Skin epidermis (tissue), 12 donors: ENCODE measurements at regions not wholly inside any gene's neighbourhood (a gene's known extent, or its start where the extent isn't known, plus 50 kb on each side); places are given as distances from the start of the nearest gene placed in this dataset.

Experiments used
- H3K27ac ChIP-seq, 21 experiments: fragments of 200-600 bp; sonication (generic) in 11 of 21; one replicate each; pipeline ENCODE4 v1.5.0; 2020; ENCODE audit warnings: mild to moderate bottlenecking in 3 of 21, inconsistent platforms in 2 of 21, moderate library complexity in 2 of 21
- H3K4me3 ChIP-seq, 7 experiments: fragments of 200-600 bp; sonication (generic) in 2 of 7; one replicate each; pipeline ENCODE4 v1.5.0; 2020; ENCODE audit warnings: inconsistent platforms in 2 of 7, mild to moderate bottlenecking in 2 of 7, moderate library complexity in 1 of 7

DNA sequence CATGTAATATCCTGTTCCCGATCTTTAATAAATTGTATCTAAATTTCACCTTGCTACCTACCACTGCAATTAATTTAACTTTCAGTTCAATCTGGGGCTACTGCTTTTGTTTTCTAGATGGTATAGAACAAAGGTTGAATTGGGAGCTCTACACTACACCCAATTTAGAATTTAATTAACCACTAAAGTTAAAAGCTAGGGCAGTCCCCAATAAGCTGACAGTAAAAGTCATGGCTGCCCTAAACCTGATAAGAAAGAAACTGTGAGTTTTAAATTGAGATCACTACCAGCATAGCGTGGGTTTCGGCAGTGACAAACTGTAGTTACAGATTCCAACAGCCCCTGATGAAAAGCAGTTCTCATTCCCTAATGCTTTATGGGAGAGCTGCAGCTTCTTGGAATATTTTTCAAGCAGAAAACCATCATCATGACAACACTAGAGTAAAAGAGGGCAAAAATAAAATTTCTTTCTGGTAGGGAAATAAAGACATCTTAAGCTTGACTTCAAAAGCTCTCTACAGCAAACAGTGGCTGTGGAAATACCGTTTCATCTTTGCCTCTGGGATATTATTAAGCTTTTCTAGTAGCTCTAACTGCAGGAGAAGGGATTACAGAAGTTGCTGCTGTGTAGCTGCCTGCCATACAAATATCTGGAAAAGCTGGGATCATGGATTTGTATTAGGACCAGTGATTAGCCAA lies 1372.1 kb downstream of the EPHA7 start:
- H3K4me3 ChIP-seq: no peak overlapping the region
- H3K27ac ChIP-seq: no peak overlapping the region

DNA sequence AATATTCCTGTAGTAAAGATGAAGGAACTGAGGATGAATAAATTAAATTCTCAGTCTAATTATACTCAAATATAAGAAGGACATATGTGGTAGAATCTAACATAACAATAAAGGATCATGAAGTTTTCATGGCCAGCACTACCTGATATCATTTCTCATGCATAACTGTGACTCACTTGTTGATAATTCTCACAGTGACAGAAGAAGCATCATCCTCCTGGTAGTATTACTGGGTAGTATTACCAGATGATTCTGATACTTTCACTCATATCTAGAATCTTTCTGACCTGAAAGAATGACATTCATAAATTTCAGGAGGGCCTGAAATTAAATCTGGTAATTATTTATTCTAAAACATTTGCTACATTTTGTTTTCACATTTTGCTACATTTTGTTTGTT lies 1375.0 kb downstream of the EPHA7 start:
- no peak overlapping the region for H3K4me3 ChIP-seq
- H3K27ac ChIP-seq: no peak overlapping the region

DNA sequence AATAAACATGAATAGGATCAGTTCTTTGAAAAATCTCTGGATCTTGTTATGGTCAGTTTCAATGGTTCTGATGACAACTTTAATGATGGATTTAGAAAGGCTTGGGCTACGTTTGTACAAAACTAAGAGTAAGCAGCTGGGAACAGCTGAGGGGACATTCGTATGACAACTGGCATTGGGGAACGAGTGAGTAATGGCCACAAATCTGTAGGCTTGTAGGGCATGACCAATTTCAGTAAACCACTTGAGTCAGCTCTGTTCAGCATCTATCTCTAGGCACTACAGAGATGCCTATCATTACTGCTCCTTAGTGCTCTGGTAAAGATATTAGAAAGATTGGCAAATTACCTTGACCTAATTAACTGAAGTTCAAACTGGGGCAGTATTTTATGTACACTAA lies 1375.6 kb downstream of the EPHA7 start:
- Histone ChIP-seq H3K4me3 (no peak overlapping the region), H3K27ac (no peak overlapping the region)

DNA sequence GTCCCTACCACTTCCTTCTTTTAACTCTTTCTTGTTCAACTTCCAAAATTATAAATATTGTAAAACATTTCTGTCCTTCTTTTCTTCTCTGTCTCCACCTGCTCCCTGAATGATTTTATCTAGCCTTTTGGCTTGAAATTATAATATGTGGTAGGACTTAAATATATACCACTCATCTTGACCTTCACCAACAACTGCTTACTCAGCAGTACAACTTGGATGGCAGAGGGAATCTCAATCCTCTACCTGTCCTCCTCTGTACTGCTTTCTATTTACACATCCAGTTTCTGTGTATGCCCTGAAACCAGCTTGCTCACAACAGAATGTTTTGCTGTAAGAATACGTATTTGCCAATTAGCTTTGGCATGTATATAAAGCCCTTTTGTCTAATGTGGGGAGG lies 1392.5 kb downstream of the EPHA7 start:
- Histone ChIP-seq H3K27ac (no peak overlapping the region), H3K4me3 (no peak overlapping the region)

DNA sequence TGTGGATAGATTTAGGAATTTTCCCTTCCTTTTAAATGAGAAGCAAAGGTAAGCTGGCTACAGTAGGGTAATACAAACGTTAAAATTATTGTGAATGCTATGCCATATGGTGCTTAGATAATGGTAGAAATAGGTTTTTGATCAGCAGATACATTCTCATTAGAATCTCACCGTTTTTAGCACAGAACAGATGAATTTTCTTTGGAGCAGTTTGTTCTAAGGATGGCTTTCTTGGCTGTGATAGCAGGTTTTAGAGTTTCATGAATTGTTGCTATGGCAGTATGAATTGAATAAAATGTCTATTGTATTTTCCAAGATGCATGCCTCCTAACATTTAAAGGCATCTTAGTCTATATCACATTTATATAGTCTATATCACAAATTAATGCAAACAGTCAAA lies 1394.5 kb downstream of the EPHA7 start:
- no peak overlapping the region for H3K4me3 ChIP-seq

DNA sequence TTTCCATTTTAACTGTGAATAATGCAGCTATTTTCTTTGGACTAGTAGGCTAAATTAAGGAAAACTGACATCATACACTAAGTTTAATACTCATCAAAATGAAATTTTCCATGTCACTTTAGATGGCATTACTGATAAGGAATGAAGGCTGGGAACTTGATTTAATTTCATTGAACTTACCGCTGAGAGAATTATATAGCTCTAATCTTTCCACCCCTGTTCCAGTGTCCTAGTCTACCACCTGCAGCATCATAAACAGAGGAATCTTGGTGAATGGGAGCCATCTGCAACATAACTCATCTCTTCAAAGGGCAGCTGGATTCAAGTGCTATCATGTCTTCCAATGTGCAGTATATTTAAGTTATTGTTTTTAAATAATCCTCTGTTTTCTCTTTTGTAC lies 1395.2 kb downstream of the EPHA7 start:
- Histone ChIP-seq H3K27ac (no peak overlapping the region), H3K4me3 (no peak overlapping the region)

More for the DNA sequence above, 1394.5 kb downstream of the EPHA7 start:
- no peak overlapping the region for H3K27ac ChIP-seq

DNA sequence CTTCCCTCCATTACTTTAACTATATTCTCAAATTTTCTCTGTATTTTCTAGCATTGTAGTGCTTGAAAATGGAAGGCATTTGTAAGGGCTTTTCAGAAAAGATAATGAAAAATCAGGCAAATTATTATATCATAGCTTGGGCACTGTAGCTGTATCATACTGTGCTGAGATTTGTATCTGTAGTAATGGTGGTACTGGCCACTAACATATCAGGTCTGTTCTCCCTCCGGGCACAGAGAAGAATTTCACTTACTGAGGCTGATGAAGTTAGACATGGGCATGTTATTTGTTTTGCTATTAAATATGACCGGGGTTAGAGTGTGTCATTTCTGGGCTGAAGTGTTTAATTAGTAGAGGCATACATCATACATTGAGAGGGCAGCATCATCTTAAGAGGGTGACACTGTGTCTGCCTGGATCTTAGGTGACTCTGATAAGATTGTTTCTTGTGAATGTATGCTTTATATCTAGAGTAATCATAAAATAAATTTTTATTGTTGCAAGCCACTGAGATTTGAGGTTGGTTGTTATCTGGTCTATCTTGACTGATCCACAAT lies 1395.9 kb downstream of the EPHA7 start:
- no peak overlapping the region for H3K4me3 ChIP-seq

DNA sequence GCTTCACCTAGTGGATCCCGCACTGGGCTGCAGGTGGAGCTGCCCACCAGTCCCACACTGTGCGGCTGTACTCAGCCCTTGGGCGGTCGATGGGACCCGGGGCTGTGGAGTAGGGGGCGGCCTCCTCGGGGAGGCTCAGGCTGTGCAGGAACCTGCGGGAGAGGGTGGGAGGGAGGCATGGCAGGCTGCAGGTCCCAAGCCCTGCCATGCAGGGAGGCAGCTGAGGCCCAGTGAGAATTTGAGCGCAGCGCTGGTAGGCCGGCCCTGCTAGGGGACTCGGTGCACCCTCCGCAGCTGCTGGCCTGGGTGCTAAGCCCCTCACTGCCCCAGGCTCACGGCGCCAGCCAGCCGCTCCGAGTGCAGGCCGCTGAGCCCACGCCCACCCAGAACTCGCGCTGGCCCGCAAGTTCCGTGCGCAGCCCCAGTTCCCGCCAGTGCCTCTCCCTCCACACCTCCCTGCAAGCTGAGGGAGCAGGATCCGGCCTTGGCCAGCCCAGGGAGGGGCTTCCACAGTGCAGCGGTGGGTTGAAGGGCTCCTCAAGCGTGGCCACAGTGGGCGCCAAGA lies 1407.6 kb downstream of the EPHA7 start:
- H3K27ac ChIP-seq: no peak overlapping the region
- no peak overlapping the region for H3K4me3 ChIP-seq

More for the DNA sequence above, 1395.9 kb downstream of the EPHA7 start:
- no peak overlapping the region for H3K27ac ChIP-seq

DNA sequence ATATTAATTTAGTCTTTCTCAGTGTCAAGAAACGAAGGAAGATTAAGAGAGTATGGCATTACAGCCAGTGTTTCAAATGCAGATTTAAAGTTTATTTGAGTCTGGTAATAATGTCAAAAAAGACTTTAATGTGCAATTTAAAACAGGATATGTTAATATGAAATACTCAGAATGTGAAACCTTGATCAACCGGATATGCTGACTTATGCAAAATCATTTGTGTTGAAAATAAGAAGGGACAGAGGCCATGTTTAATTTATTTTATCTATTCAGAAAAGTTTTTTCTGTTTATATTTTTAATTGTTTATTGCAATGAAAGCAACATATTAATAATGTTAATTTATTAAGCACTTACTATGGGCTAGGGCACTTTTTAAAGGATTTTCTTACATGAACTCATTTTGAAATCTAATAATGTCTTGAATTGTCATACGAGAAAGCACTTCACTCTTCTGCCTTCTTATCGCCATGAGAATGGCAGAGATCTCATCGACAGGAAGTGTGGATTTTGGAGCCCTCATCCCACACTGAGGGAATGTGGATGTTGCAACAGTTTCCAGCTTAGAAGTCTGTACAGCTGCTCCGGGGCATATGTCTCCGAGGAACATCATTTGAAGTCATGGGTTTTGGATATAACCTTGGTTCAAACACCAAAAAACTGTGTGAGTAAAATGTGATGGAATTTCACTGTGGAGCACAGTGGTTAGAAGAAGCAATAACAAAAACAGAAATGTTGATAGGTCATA lies 1410.4 kb downstream of the EPHA7 start:
- Histone ChIP-seq H3K4me3 (no peak overlapping the region), H3K27ac (no peak overlapping the region)

DNA sequence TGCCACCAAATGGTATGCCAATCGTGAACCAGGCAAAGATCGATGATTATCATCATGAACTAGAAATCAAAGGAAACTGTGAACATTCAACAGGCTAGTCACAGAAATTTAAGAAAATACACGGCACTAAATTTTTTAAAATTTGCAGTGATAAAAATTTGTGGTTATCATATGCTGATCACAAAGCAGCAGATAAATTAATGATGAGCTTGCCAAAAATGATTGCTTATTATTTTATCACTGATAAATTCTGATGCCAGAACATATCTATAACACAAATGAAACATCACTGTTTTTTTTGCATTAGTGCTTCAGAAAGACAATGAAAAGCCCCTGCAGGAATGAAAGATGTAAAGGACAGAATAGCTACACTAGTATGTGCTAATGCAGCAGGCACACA lies 1413.2 kb upstream of the MAP3K7 start:
- H3K27ac ChIP-seq: no peak overlapping the region
- H3K4me3 ChIP-seq: no peak overlapping the region

DNA sequence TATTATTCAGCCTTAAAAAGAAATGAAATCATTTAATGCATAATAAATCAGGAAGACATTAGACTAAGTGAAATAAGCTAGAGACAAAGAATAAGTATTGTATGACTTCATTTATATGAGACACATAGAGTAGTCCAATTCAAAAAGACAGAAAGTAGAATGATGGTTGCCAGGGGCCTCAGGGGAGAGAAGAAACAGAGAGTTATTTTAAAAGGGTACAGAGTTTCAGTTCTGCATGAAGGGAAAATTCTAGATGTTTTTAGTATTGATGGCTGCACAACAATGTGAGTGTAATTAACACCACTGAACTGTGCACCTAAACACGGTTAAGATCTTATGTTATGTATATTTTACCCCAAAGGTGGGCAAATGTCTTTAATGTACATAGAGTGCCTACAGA lies 1407.9 kb upstream of the MAP3K7 start:
- H3K4me3 ChIP-seq: no peak overlapping the region
- H3K27ac ChIP-seq: no peak overlapping the region

DNA sequence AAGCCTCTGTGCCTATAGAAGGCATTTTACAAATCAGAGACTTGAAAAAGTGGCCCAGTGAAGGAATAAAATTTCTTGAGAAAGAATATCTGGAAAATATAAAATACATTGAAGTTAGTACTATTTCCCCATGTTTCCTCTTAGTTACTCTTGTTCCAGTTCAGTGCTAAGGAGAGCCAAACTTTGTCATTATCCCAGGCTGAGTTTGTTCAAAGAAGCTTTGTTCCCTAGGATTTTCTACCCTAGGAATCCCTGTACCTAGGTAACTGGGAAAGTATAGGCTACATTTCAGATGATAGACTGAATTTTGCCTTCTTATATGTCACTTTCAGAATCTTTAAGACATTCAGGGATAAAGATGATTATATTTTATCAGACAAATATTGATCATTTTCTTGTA lies 1395.7 kb upstream of the MAP3K7 start:
- Histone ChIP-seq H3K4me3 (no peak overlapping the region), H3K27ac (no peak overlapping the region)

DNA sequence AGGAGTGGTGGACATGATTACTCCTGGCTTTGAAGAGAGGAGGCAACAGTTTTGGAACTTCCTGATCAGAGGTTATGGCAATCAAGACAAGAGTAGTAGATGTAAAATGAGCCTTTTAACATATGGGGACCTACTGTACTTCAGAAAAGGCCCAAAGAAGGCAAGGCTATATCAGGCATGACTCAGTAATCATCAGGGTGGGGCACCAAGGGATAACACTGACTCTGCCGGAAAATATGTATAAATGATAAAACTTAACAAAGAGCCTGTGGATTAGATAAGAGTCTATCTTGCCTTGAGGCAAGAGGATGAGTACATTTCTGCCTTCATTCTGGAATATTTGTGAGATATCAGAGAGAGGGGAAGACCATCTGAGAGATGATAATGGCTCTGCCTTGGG lies 1389.9 kb upstream of the MAP3K7 start:
- no peak overlapping the region for H3K4me3 ChIP-seq

DNA sequence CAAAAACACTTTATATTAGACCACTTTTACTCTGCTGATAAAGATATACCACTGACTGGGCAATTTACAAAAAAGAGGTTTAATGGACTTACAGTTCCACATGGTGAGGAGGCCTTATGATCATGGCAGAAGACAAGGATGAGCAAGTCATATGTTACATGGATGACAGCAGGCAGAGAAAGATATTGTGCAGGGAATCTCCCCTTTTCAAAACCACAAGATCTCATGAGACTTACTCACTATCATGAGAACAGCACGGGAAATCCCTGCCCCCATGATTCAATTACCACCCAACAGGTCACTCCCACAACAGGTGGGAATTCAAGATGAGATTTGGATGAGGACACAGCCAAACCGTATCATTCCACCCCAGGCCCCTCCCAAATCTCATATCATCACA lies 1383.8 kb upstream of the MAP3K7 start:
- Histone ChIP-seq H3K27ac (no peak overlapping the region), H3K4me3 (no peak overlapping the region)

More for the DNA sequence above, 1389.9 kb upstream of the MAP3K7 start:
- no peak overlapping the region for H3K27ac ChIP-seq

DNA sequence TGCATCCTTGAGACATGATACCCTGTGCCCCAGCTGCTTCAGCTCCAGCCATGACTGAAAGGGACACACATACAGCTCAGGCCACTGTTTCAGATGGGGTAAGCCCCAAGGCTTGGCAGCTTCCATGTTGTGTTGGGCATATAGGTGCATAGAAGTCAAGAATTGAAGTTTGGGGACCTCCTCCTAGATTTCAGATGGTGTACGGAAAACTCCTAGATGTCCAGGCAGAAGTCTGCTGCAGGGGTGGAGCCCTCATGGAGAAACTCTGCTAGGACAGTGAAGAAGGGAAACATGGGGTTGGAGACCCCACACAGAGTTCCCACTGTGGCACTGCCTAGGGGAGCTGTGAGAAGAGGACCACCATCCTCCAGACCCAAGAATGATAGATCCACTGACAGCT lies 1379.0 kb upstream of the MAP3K7 start:
- H3K4me3 ChIP-seq: no peak overlapping the region
- H3K27ac ChIP-seq: no peak overlapping the region

DNA sequence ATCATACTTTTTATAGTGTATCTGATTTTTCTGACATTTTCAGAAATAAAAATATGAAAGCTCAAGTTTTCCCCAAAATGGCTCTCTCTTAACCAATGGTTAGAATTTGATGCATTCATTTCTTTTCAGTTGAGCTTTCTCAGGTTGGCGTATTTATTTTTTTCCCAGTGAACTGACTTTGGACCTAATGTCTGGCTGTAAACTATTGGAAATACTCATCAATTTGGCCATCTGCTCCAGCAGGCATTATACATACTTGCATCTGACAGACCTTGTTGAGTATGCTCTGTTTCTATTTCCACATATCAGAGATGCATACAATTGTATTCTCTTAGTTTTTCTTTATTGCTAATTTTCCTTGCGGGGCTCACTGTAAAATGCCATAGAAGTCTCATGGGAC lies 1374.8 kb upstream of the MAP3K7 start:
- H3K4me3 ChIP-seq: no peak overlapping the region
- no peak overlapping the region for H3K27ac ChIP-seq

DNA sequence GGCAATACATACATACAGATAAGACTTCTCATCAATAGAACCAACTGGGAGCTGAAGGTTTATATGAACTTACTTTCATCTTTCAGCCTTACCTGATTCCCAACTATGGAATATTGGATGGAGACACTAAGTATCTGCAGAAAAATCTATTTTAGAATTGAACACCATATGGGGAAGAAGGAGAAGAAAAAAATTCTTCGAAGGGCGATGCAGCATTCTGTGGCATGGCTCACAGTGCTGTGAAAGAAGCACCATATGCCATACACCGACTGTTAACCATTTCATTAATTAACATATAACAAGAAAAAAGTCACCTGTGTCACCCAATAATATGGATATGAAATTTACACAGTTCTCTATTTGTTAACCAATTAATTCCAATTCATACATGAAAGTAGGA lies 1374.4 kb upstream of the MAP3K7 start:
- no peak overlapping the region for H3K27ac ChIP-seq
- no peak overlapping the region for H3K4me3 ChIP-seq

DNA sequence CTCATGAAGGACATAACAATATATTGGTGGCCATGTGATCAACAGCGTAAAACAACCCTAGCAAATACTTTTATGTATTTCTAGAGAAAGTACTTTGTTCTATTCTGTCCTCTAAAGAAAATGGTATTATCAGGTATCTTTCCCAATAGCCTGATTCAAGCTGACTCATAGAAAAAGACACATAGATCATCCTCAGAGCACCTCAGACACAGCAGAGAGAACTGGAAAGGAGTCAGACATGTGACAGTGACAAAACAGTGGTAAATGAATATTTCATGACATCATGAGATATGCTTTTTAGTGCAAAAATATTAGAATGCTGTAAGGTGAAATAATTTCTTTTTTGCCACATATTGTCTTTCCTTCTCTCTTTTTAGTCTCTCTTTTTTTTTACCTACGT lies 1355.0 kb upstream of the MAP3K7 start:
- no peak overlapping the region for H3K27ac ChIP-seq
- no peak overlapping the region for H3K4me3 ChIP-seq

DNA sequence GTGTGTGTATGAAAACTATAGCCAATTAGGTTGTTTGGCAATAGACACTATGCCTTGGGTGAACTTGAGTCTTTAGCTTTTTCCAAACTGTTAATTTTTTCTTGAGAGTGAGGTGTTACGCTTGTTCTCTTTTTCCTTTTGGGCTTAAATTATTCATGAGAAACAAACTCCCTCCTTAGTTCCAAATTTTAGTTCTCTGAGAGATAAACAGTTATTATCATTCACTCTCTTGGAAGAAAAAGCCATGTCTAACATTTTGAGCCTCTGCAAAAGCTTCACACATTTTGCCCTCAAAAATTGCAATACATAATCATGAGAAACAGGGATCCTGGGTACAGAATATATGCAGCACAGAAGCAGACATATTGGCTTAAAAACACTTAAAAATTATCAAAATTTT lies 1353.9 kb upstream of the MAP3K7 start:
- no peak overlapping the region for H3K27ac ChIP-seq
- H3K4me3 ChIP-seq: no peak overlapping the region

DNA sequence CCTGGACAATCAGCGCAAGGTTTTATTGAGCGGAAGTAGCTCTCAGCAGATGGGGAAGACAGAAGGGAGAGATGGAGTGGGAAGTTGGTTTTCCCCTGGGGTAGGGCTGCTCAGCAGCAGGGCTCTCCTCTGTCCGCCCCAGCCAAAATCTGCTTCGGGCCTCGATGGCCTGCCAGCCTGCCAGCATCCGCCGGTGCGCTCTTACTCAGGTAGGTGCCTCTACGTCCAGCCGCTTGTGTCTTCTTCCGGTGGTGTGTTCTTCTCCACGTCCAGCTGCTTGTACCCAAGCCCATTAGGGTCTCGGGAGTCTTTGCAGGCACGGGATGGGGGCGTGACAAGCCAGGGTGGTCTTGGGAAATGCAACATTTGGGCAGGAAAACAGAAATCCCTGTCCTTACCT lies 1340.0 kb upstream of the MAP3K7 start:
- no peak overlapping the region for H3K4me3 ChIP-seq
- no peak overlapping the region for H3K27ac ChIP-seq

DNA sequence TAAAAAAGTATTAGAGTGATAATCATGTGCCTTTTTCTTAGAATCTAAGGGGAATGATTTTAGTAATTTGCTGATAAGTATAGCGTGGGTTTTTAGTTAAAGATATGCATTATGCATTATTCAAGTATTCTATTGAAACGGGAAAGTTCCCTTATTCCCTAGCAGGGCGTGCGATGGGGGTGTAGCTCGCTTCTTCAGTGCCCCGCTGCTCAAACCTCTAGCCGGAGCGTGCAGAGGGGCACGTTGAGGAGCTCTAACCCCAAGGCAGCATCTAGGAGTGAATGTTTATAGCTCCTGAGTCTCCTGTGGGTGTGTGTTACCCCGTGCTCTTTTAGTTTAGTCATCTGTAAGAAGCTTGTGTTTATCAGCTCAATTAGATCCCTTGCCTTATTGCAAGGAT lies 1339.5 kb upstream of the MAP3K7 start:
- H3K27ac ChIP-seq: no peak overlapping the region
- no peak overlapping the region for H3K4me3 ChIP-seq
